NT2/D1 (cell line): ENCODE measurements at regions not wholly inside any gene's neighbourhood (a gene's known extent, or its start where the extent isn't known, plus 50 kb on each side); places are given as distances from the start of the nearest gene placed in this dataset.

Experiments used
- SUZ12 ChIP-seq: IDR thresholded peaks from 2 replicates; pipeline ENCODE4 v1.6.1; 2011; ENCODE audit not compliant: insufficient read length, insufficient read depth; ENCODE audit errors: extremely low read depth
- YY1 ChIP-seq: IDR thresholded peaks from 2 replicates; pipeline ENCODE4 v1.6.1; 2011; ENCODE audit not compliant: insufficient read length, insufficient read depth

GRCh38 chr4:123343400-123344041 is 53.1 kb upstream of the SPRY1 start:
- no peak for TF ChIP-seq SUZ12
- no peak for TF ChIP-seq YY1
